ENCODE measurements at regions not wholly inside any gene's neighbourhood (a gene's known extent, or its start where the extent isn't known, plus 50 kb on each side); places are given as distances from the start of the nearest gene placed in this dataset.

- Histone ChIP-seq H3K4me1 (replicated peaks in 1 of 2; ENCODE audit: control insufficient read depth in 2 of 2, insufficient read depth in 2 of 2, low read length in 2 of 2) (no peaks in the 10 kb centered on the region), H3K27ac (ENCODE audit: extremely low read depth, low read depth, low read length) (no peak overlapping the region), H3K36me3 (ENCODE audit: control insufficient read depth, insufficient read depth, low read length) (no peaks in the 10 kb centered on the region), H3K4me2 (ENCODE audit: insufficient read depth, low read length) (no peak overlapping the region), H3K9me1 (ENCODE audit: control insufficient read depth, insufficient read depth, low read length) (no peaks in the 10 kb centered on the region), H2AFZ (ENCODE audit: low read depth, low read length) (no peak overlapping the region), H3K4me3 (no peak overlapping the region), H4K20me1 (replicated peaks; ENCODE audit: control insufficient read depth, insufficient read depth, low read length) (no peaks in the 10 kb centered on the region), H3K27me3 (ENCODE audit: control insufficient read depth in 2 of 2, insufficient read depth in 2 of 2, low read length in 2 of 2) (peaks cover 0 to 7% of the 10 kb centered on the region in 2 experiments; a peak in 1 of 5 replicates), H3K9ac (ENCODE audit: insufficient read depth in 1 of 2, low read depth in 2 of 2, low read length in 2 of 2) (no peak overlapping the region), H3K79me2 (ENCODE audit: control insufficient read depth, insufficient read depth, low read length) (no peaks in the 10 kb centered on the region), H3K9me3 (replicated peaks; ENCODE audit: control insufficient read depth, insufficient read depth, low read depth, low read length) (no peaks in the 10 kb centered on the region)
- DNase-seq (ENCODE audit: extremely low read depth in 1 of 4, low spot score in 3 of 4) (no peak), ATAC-seq (no peak), FAIRE-seq (no peak)
- no TSS peak for BruUV-seq (replicated peaks)
- POLR2A ChIA-PET, result interaction anchor here (1.0 to 1.2 kb wide), 2 partner anchors 11 to 15 kb away, joined by 3 to 4 read pairs; no protein-coding TSS in a partner anchor
- intact Hi-C loops (cut with micrococcal nuclease), result no loop called here
- CTCF ChIA-PET (ENCODE audit: low intra/inter-chr PET ratio), result no interaction called here
- in situ Hi-C loops (cut with MboI), result no loop called here
- TF ChIP-seq BACH1 (tag; IDR thresholded peaks at IDR 0.05) (no peak), CHD2 (IDR thresholded peaks at IDR 0.05; ENCODE audit: low read depth, low read length) (no peak), LCOR (CRISPR knock-in tag; IDR thresholded peaks at IDR 0.05) (no peak), MXD1 (CRISPR knock-in tag; IDR thresholded peaks at IDR 0.05; ENCODE audit: borderline replicate concordance, poor library complexity, severe bottlenecking) (no peak), ETV1 (tag; conservative IDR thresholded peaks at IDR 0.05; ENCODE audit: low read depth) (no peak), ZNF140 (CRISPR knock-in tag; IDR thresholded peaks at IDR 0.05) (no peak), ELF4 (CRISPR knock-in tag; IDR thresholded peaks at IDR 0.05) (no peak), NCOA4 (IDR thresholded peaks at IDR 0.05; ENCODE audit: partially characterized antibody) (no peak), SMC3 (conservative IDR thresholded peaks at IDR 0.05; ENCODE audit: insufficient read depth, low read depth, low read length) (no peak), CREM (IDR thresholded peaks at IDR 0.05; ENCODE audit: low read depth) (no peak), NFRKB (IDR thresholded peaks at IDR 0.05; ENCODE audit: low read depth) (no peak), KDM4B (IDR thresholded peaks at IDR 0.05; ENCODE audit: borderline replicate concordance in 2 of 2, low read depth in 1 of 2) (no peak), ATF7 (IDR thresholded peaks at IDR 0.05) (no peak), SMARCE1 (IDR thresholded peaks at IDR 0.05) (no peak)
- 0% methylated on average over 3 of the region's 5 CpGs for WGBS (ENCODE audit: insufficient coverage, low coverage, missing lambda C conversion rate)
Observed at GRCh38 chr13:44805585-44805984, 183.7 kb downstream of the NUFIP1 start.
